GM19438 (cell line): ENCODE measurements at regions not wholly inside any gene's neighbourhood (a gene's known extent, or its start where the extent isn't known, plus 50 kb on each side); places are given as distances from the start of the nearest gene placed in this dataset.

Source experiments
- ATAC-seq: cut with Tn5 transposase; IDR thresholded peaks from one replicate; pipeline ENCODE4 v1.9.1; 2021; ENCODE audit warnings: low read depth; ENCODE audit not compliant: unreplicated experiment

- ATAC-seq, result no peak
Measured at GRCh38 chr18:41315134-41315533, 639.9 kb upstream of the PIK3C3 start.

GRCh38 chr18:41311571-41312547 is 643.2 kb upstream of the PIK3C3 start:
- ATAC-seq, result no peak

- ATAC-seq, result no peak
Measured at GRCh38 chr18:41297740-41298139, 657.3 kb upstream of the PIK3C3 start.

- ATAC-seq, result no peak
Measured at GRCh38 chr18:41269294-41269693, 685.7 kb upstream of the PIK3C3 start.

GRCh38 chr18:41268271-41268670 is 686.8 kb upstream of the PIK3C3 start:
- ATAC-seq, result no peak

- no peak for ATAC-seq
Measured at GRCh38 chr18:41266616-41267015, 688.4 kb upstream of the PIK3C3 start.

- ATAC-seq, result no peak
Measured at GRCh38 chr18:41266204-41266603, 688.8 kb upstream of the PIK3C3 start.

- no peak for ATAC-seq
Measured at GRCh38 chr18:41265047-41265446, 690.0 kb upstream of the PIK3C3 start.

GRCh38 chr18:41263956-41264355 is 691.1 kb upstream of the PIK3C3 start:
- no peak for ATAC-seq

- no peak for ATAC-seq
Measured at GRCh38 chr18:41262688-41263087, 692.3 kb upstream of the PIK3C3 start.

GRCh38 chr18:41244591-41245037 is 710.4 kb upstream of the PIK3C3 start:
- ATAC-seq, result no peak

- no peak for ATAC-seq
Measured at GRCh38 chr18:41237317-41237716, 717.7 kb upstream of the PIK3C3 start.

- ATAC-seq, result no peak
Measured at GRCh38 chr18:41231681-41232080, 723.4 kb upstream of the PIK3C3 start.

GRCh38 chr18:41227993-41228392 is 727.0 kb upstream of the PIK3C3 start:
- no peak for ATAC-seq

GRCh38 chr18:41226911-41227310 is 728.1 kb upstream of the PIK3C3 start:
- ATAC-seq, result no peak

GRCh38 chr18:41226186-41226585 is 728.8 kb upstream of the PIK3C3 start:
- ATAC-seq, result no peak

GRCh38 chr18:41216341-41217003 is 738.6 kb upstream of the PIK3C3 start:
- no peak for ATAC-seq

GRCh38 chr18:41207706-41208105 is 747.3 kb upstream of the PIK3C3 start:
- no peak for ATAC-seq

- ATAC-seq, result no peak
Measured at GRCh38 chr18:41206341-41206830, 748.6 kb upstream of the PIK3C3 start.

GRCh38 chr18:41199212-41199611 is 755.8 kb upstream of the PIK3C3 start:
- no peak for ATAC-seq

GRCh38 chr18:41197967-41198366 is 757.1 kb upstream of the PIK3C3 start:
- ATAC-seq, result no peak
